ENCODE measurements at regions not wholly inside any gene's neighbourhood (a gene's known extent, or its start where the extent isn't known, plus 50 kb on each side); places are given as distances from the start of the nearest gene placed in this dataset.

GRCh38 chr14:81682701-81683100 lies 149.0 kb upstream of the SEL1L start:
- TF ChIP-seq CTCF (IDR thresholded peaks at IDR 0.05) (no peak), REST (IDR thresholded peaks at IDR 0.05; ENCODE audit: insufficient read depth in 1 of 2, low read depth in 2 of 2, low read length in 1 of 2) (no peak), TCF7L2 (IDR thresholded peaks at IDR 0.05; ENCODE audit: low read depth, low read length) (no peak), POLR2AphosphoS5 (IDR thresholded peaks at IDR 0.05; ENCODE audit: low read depth, low read length) (no peak)
